HL-60 (cell line): ENCODE measurements at regions not wholly inside any gene's neighbourhood (a gene's known extent, or its start where the extent isn't known, plus 50 kb on each side); places are given as distances from the start of the nearest gene placed in this dataset.
A peak's percentile ranks its signal among the peaks of the same experiment; 100 is the strongest.

Source experiments
- DNase-seq, 2 experiments: peaks; one replicate each; pipeline ENCODE4 v3.0.0-alpha.2; 2010 to 2020; ENCODE audit warnings: low read depth in 1 of 2, low spot score in 1 of 2
- H3K27ac ChIP-seq: fragments of 250-450 bp; sonication (Bioruptor Pico); replicated peaks from 2 replicates; pipeline ENCODE4 v1.5.1; 2020; ENCODE audit warnings: mild to moderate bottlenecking, moderate library complexity
- H3K27me3 ChIP-seq: fragments of 250-450 bp; sonication (Bioruptor Pico); 2 replicates; pipeline ENCODE4 v1.5.1; 2021; ENCODE audit warnings: mild to moderate bottlenecking, moderate library complexity; ENCODE audit not compliant: insufficient read depth, poor library complexity, severe bottlenecking
- H3K4me3 ChIP-seq: replicated peaks from 2 replicates; pipeline ENCODE4 v1.5.1; 2011; ENCODE audit warnings: mild to moderate bottlenecking, control low read depth, low read length; ENCODE audit not compliant: insufficient read depth
- GABPA ChIP-seq: IDR thresholded peaks from 2 replicates; pipeline ENCODE4 v1.6.1; 2012; ENCODE audit warnings: low read depth
- POLR2AphosphoS5 ChIP-seq: IDR thresholded peaks from 2 replicates; pipeline ENCODE4 v1.6.1; 2012; ENCODE audit warnings: low read depth
- REST ChIP-seq: IDR thresholded peaks from 2 replicates; pipeline ENCODE4 v1.6.1; 2012; ENCODE audit warnings: low read depth; ENCODE audit not compliant: insufficient replicate concordance
- SPI1 ChIP-seq: IDR thresholded peaks from 2 replicates; pipeline ENCODE4 v1.6.1; 2012; ENCODE audit warnings: low read depth, mild to moderate bottlenecking, borderline replicate concordance
- TF ChIP-seq, protein P1 (sequence below): IDR thresholded peaks from one replicate; pipeline ENCODE4 v1.5.1; 2011; ENCODE audit warnings: low read length, control low read depth, inconsistent platforms; ENCODE audit not compliant: insufficient read depth

- Histone ChIP-seq H3K27me3 (no peaks in the 10 kb centered on the region), H3K27ac (no peak overlapping the region), H3K4me3 (no peak overlapping the region)
- TF ChIP-seq SPI1 (no peak), POLR2AphosphoS5 (no peak), REST (no peak)
- peak in 1 of 2 experiments; percentile 25 for DNase-seq
Measured at GRCh38 chr12:3964439-3964838, 91.2 kb upstream of the PARP11 start.

DNA sequence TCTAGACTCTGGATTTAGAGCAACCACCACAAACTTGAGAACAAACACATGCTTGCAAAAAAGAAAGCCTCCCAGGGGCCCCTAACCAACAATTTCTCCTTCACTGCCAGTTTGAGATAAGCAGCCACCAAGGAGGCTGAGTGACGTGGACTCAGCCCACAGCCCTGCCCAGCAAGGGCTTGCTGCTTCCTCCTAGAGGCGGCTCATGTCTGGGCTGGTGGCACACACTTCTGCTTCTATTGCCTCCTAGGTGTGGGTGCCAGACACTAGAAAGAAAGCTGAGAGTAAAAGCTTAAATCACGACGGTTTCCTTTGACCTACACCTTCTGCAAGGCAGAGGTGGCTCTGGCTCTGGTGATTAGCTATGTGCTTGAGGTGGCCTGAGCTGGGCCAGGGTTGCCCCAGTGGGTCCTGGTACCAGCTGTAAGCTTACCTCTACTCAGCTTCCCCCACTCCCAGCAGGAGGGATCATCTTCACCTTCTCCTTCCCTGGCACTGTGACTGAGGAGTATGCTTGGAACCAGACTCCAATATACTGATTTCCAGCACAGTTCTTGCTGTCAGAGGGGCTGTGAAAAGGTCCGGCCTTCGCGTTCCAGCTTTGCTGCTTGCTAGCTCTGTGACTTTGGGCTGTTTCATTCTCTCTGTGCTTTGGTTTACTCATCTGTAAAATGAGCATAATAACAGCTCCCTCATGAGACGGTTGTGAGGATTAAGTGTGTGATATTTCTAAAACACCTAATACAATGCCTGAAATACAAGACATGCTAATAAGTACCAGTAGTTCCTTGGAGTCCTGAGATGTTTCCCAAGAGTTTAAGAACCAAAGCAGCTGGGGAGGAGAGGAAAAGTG is 89.7 kb upstream of the PARP11 start:
- Histone ChIP-seq H3K27ac (peak overlapping the region; percentile 31), H3K4me3 (no peak overlapping the region), H3K27me3 (no peaks in the 10 kb centered on the region)
- DNase-seq, result peak in 1 of 2 experiments; percentile 83
- no peak for TF ChIP-seq POLR2AphosphoS5
- TF ChIP-seq REST, result no peak
- TF ChIP-seq GABPA, result no peak
- TF ChIP-seq SPI1, result peak; percentile 78
- TF ChIP-seq, protein P1, sequence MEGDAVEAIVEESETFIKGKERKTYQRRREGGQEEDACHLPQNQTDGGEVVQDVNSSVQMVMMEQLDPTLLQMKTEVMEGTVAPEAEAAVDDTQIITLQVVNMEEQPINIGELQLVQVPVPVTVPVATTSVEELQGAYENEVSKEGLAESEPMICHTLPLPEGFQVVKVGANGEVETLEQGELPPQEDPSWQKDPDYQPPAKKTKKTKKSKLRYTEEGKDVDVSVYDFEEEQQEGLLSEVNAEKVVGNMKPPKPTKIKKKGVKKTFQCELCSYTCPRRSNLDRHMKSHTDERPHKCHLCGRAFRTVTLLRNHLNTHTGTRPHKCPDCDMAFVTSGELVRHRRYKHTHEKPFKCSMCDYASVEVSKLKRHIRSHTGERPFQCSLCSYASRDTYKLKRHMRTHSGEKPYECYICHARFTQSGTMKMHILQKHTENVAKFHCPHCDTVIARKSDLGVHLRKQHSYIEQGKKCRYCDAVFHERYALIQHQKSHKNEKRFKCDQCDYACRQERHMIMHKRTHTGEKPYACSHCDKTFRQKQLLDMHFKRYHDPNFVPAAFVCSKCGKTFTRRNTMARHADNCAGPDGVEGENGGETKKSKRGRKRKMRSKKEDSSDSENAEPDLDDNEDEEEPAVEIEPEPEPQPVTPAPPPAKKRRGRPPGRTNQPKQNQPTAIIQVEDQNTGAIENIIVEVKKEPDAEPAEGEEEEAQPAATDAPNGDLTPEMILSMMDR, result peak; percentile 29

DNA sequence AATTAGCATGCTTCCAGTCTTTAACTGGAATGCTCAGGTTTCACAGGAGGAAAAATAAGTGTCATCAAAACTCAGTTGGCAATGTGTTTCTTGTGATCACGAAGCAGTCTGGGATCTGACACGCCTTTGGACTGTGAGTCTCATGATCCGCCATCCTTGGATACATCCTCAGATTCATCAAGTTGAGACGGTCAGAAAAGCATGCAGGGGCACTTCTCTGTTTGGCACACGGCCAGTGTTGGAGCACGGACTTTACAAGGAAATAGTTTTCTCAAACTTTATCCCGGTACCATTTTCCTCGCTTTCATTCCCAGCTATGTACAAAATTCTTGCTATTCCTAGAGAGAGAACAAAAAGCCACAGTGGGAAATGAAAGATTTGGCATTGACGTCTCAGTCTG is 88.4 kb upstream of the PARP11 start:
- no peak for DNase-seq
- H3K4me3 ChIP-seq, result no peak overlapping the region
- H3K27ac ChIP-seq, result no peak overlapping the region
- no peaks in the 10 kb centered on the region for H3K27me3 ChIP-seq
- TF ChIP-seq REST, result no peak
- no peak for TF ChIP-seq POLR2AphosphoS5
- TF ChIP-seq, protein P1, result no peak
- TF ChIP-seq SPI1, result no peak
- TF ChIP-seq GABPA, result no peak
